ENCODE measurements at regions not wholly inside any gene's neighbourhood (a gene's known extent, or its start where the extent isn't known, plus 50 kb on each side); places are given as distances from the start of the nearest gene placed in this dataset.

- CTCF ChIA-PET: no interaction called here
- DNase-seq (ENCODE audit: extremely low spot score): no peak
- POLR2A ChIA-PET: no interaction called here
- TF ChIP-seq HDGF (IDR thresholded peaks at IDR 0.05; ENCODE audit: borderline replicate concordance) (no peak), ARNT (IDR thresholded peaks at IDR 0.05) (no peak), SUZ12 (IDR thresholded peaks at IDR 0.05) (no peak), SP1 (IDR thresholded peaks at IDR 0.05) (no peak), FOXA1 (IDR thresholded peaks at IDR 0.05) (no peak), LEF1 (IDR thresholded peaks at IDR 0.05; ENCODE audit: borderline replicate concordance) (no peak), ELF4 (IDR thresholded peaks at IDR 0.05) (no peak), FOXK2 (IDR thresholded peaks at IDR 0.05) (no peak), PKNOX1 (IDR thresholded peaks at IDR 0.05) (no peak), BHLHE40 (IDR thresholded peaks at IDR 0.05; ENCODE audit: borderline replicate concordance) (no peak)
Observed at GRCh38 chr4:79207281-79207680, 118.6 kb downstream of the NAA11 start.

DNA sequence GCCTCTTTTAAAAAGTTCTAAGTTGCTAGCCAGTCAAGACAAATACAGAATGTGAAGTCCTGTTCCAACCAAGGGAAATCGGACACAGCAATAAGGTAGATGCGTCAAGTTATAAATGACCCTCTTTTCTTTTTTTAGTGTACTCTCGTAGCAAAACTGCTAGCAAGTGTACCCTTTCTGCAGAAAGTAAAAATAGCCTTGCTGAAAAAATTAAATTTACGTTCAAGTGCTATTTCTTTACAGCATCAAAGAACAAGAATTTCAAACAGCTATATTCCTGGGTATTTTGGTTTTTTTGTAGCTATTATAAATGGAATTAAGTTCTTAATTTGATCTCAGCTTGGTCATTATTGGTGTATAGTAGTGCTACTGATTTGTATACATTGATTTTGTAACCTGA, 119.2 kb downstream of the NAA11 start:
- no peak for DNase-seq (ENCODE audit: extremely low spot score)
- CTCF ChIA-PET: no interaction called here
- TF ChIP-seq FOXM1 (IDR thresholded peaks at IDR 0.05; ENCODE audit: borderline replicate concordance): no peak
- no peak for TF ChIP-seq SUZ12 (IDR thresholded peaks at IDR 0.05)
- no peak for TF ChIP-seq LEF1 (IDR thresholded peaks at IDR 0.05; ENCODE audit: borderline replicate concordance)
- no peak for TF ChIP-seq SP1 (IDR thresholded peaks at IDR 0.05)
- no peak for TF ChIP-seq NFRKB (IDR thresholded peaks at IDR 0.05)
- TF ChIP-seq FOXK2 (IDR thresholded peaks at IDR 0.05): no peak
- TF ChIP-seq CTBP1 (IDR thresholded peaks at IDR 0.05; ENCODE audit: borderline replicate concordance): no peak
- POLR2A ChIA-PET: no interaction called here

- ChIA-PET CTCF (no interaction called here), POLR2A (no interaction called here)
- no peak for DNase-seq (ENCODE audit: extremely low spot score)
- TF ChIP-seq LEF1 (IDR thresholded peaks at IDR 0.05; ENCODE audit: borderline replicate concordance) (no peak), SP1 (IDR thresholded peaks at IDR 0.05) (no peak), SUZ12 (IDR thresholded peaks at IDR 0.05) (no peak), PKNOX1 (IDR thresholded peaks at IDR 0.05) (no peak), L3MBTL2 (conservative IDR thresholded peaks at IDR 0.05) (no peak), ZNF384 (IDR thresholded peaks at IDR 0.05) (no peak), FOXK2 (IDR thresholded peaks at IDR 0.05) (no peak), ARNT (IDR thresholded peaks at IDR 0.05) (no peak), CTBP1 (IDR thresholded peaks at IDR 0.05; ENCODE audit: borderline replicate concordance) (no peak), BHLHE40 (IDR thresholded peaks at IDR 0.05; ENCODE audit: borderline replicate concordance) (no peak), FOXA1 (IDR thresholded peaks at IDR 0.05) (no peak), HDGF (IDR thresholded peaks at IDR 0.05; ENCODE audit: borderline replicate concordance) (no peak), NFRKB (IDR thresholded peaks at IDR 0.05) (no peak), ELF4 (IDR thresholded peaks at IDR 0.05) (no peak), TARDBP (IDR thresholded peaks at IDR 0.05) (no peak), FOXM1 (IDR thresholded peaks at IDR 0.05; ENCODE audit: borderline replicate concordance) (no peak)
Observed at GRCh38 chr4:79205121-79205520, 120.7 kb downstream of the NAA11 start.

- no peak for DNase-seq (ENCODE audit: extremely low spot score)
- TF ChIP-seq TARDBP (IDR thresholded peaks at IDR 0.05) (no peak), NFRKB (IDR thresholded peaks at IDR 0.05) (no peak), ZNF384 (IDR thresholded peaks at IDR 0.05) (no peak), L3MBTL2 (conservative IDR thresholded peaks at IDR 0.05) (no peak), PKNOX1 (IDR thresholded peaks at IDR 0.05) (no peak), FOXK2 (IDR thresholded peaks at IDR 0.05) (no peak), BHLHE40 (IDR thresholded peaks at IDR 0.05; ENCODE audit: borderline replicate concordance) (no peak), CTBP1 (IDR thresholded peaks at IDR 0.05; ENCODE audit: borderline replicate concordance) (no peak), SP1 (IDR thresholded peaks at IDR 0.05) (no peak), HDGF (IDR thresholded peaks at IDR 0.05; ENCODE audit: borderline replicate concordance) (no peak), ARNT (IDR thresholded peaks at IDR 0.05) (no peak), FOXA1 (IDR thresholded peaks at IDR 0.05) (no peak), FOXM1 (IDR thresholded peaks at IDR 0.05; ENCODE audit: borderline replicate concordance) (no peak), ELF4 (IDR thresholded peaks at IDR 0.05) (no peak), SUZ12 (IDR thresholded peaks at IDR 0.05) (no peak), LEF1 (IDR thresholded peaks at IDR 0.05; ENCODE audit: borderline replicate concordance) (no peak)
- ChIA-PET POLR2A (no interaction called here), CTCF (no interaction called here)
Observed at GRCh38 chr4:79201971-79202370, 123.9 kb downstream of the NAA11 start.

DNA sequence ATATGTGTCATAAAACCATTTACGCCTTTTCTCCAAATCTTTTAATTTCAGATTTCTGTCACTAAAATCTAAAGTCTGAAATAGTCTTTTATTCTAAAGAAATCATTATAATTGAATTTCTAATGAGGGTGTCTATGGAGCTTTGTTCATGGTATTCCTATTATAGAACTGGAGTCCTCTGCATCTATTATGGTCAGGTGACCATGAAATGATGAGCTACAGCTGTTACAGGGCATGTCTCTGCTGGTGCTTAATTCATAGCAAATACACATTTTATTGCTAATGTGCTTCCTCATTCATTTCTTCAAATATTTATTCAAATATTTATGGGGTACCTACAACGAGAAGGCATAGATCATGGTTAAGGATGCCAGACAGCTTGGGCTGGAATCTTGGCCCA, 126.1 kb downstream of the NAA11 start:
- ChIA-PET POLR2A (no interaction called here), CTCF (no interaction called here)
- no peak for DNase-seq (ENCODE audit: extremely low spot score)
- TF ChIP-seq CTBP1 (IDR thresholded peaks at IDR 0.05; ENCODE audit: borderline replicate concordance): no peak
- TF ChIP-seq HDGF (IDR thresholded peaks at IDR 0.05; ENCODE audit: borderline replicate concordance): no peak
- TF ChIP-seq FOXK2 (IDR thresholded peaks at IDR 0.05): no peak
- no peak for TF ChIP-seq TARDBP (IDR thresholded peaks at IDR 0.05)
- TF ChIP-seq ELF4 (IDR thresholded peaks at IDR 0.05): no peak
- TF ChIP-seq NFRKB (IDR thresholded peaks at IDR 0.05): no peak
- no peak for TF ChIP-seq L3MBTL2 (conservative IDR thresholded peaks at IDR 0.05)
- no peak for TF ChIP-seq FOXA1 (IDR thresholded peaks at IDR 0.05)
- no peak for TF ChIP-seq ZNF384 (IDR thresholded peaks at IDR 0.05)
- TF ChIP-seq BHLHE40 (IDR thresholded peaks at IDR 0.05; ENCODE audit: borderline replicate concordance): no peak
- TF ChIP-seq FOXM1 (IDR thresholded peaks at IDR 0.05; ENCODE audit: borderline replicate concordance): no peak
- TF ChIP-seq ARNT (IDR thresholded peaks at IDR 0.05): no peak
- TF ChIP-seq LEF1 (IDR thresholded peaks at IDR 0.05; ENCODE audit: borderline replicate concordance): no peak

DNA sequence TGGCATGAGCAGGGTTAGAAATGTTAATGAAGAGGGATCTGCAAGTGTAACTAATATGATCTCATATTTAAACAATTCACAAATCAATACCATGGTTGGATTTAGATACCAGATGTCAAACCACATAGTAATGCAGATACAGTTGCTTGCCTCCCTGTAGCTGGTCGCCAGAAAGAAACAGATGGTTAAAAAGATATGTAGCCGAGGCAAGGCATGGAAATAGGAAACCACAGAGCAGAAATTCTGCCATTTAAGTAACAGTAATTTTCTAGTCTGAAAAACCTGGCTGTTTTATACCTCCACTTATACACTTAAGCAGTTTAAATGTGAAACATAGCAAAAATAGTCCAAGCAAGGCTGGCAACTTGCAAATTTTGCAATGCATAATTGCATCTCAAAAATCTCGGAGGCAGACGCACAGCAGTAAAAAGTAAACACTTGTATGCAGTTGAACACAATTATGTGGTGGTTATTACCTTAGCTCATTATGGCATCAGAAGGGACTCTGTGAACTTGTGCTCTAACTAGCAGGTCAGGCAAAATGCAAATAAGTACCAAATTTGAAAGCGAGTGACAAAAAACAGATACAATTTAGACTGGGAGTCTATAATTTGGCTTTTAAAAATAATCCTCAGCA, 126.8 kb downstream of the NAA11 start:
- DNase-seq (ENCODE audit: extremely low spot score): no peak
- TF ChIP-seq LEF1 (IDR thresholded peaks at IDR 0.05; ENCODE audit: borderline replicate concordance) (no peak), L3MBTL2 (conservative IDR thresholded peaks at IDR 0.05) (no peak), FOXA1 (IDR thresholded peaks at IDR 0.05) (no peak), PKNOX1 (IDR thresholded peaks at IDR 0.05) (no peak), NFRKB (IDR thresholded peaks at IDR 0.05) (no peak), FOXM1 (IDR thresholded peaks at IDR 0.05; ENCODE audit: borderline replicate concordance) (no peak), CTBP1 (IDR thresholded peaks at IDR 0.05; ENCODE audit: borderline replicate concordance) (no peak), FOXK2 (IDR thresholded peaks at IDR 0.05) (no peak), SP1 (IDR thresholded peaks at IDR 0.05) (no peak), HDGF (IDR thresholded peaks at IDR 0.05; ENCODE audit: borderline replicate concordance) (no peak), SUZ12 (IDR thresholded peaks at IDR 0.05) (no peak), ELF4 (IDR thresholded peaks at IDR 0.05) (no peak), BHLHE40 (IDR thresholded peaks at IDR 0.05; ENCODE audit: borderline replicate concordance) (no peak), ARNT (IDR thresholded peaks at IDR 0.05) (no peak), TARDBP (IDR thresholded peaks at IDR 0.05) (no peak), ZNF384 (IDR thresholded peaks at IDR 0.05) (no peak)
- ChIA-PET CTCF (no interaction called here), POLR2A (no interaction called here)
